Stimulated activated memory B cell treated with anti-CD40 and anti-IgM and Interleukin-4, amounts not matched to agents 10 μg/mL and 1 μg/mL and 100 μg/mL, for 72 hours (primary cell): ENCODE measurements at regions not wholly inside any gene's neighbourhood (a gene's known extent, or its start where the extent isn't known, plus 50 kb on each side); places are given as distances from the start of the nearest gene placed in this dataset.
A peak's percentile ranks its signal among the peaks of the same experiment; 100 is the strongest.

ENCODE experiments used
- ATAC-seq: fragments of 150-1000 bp; cut with Tn5 transposase; 2 replicates; pipeline ENCODE4 v1.10.0; 2021
- H3K27ac Mint-ChIP-seq: one replicate; pipeline ENCODE4 v1.8.0; 2022; ENCODE audit warnings: mild to moderate bottlenecking, mixed read lengths
- H3K27me3 Mint-ChIP-seq: one replicate; pipeline ENCODE4 v1.8.0; 2022; ENCODE audit warnings: mixed read lengths
- H3K36me3 Mint-ChIP-seq: one replicate; pipeline ENCODE4 v1.8.0; 2022; ENCODE audit warnings: mixed read lengths
- H3K4me1 Mint-ChIP-seq: one replicate; pipeline ENCODE4 v1.8.0; 2022; ENCODE audit warnings: mixed read lengths
- H3K4me3 Mint-ChIP-seq: one replicate; pipeline ENCODE4 v1.8.0; 2022; ENCODE audit warnings: mild to moderate bottlenecking, moderate library complexity, mixed read lengths
- H3K9me3 Mint-ChIP-seq: one replicate; pipeline ENCODE4 v1.8.0; 2022; ENCODE audit warnings: mixed read lengths

GRCh38 chr5:159629158-159629557 lies 287.1 kb upstream of the ADRA1B start:
- Mint-ChIP-seq H3K4me3 (no peak overlapping the region), H3K27me3 (no peaks in the 10 kb centered on the region), H3K4me1 (no peaks in the 10 kb centered on the region), H3K36me3 (no peaks in the 10 kb centered on the region), H3K9me3 (peaks cover 11% of the 10 kb centered on the region), H3K27ac (no peak overlapping the region)
- no peak for ATAC-seq

GRCh38 chr5:159630545-159630944 lies 285.7 kb upstream of the ADRA1B start:
- H3K9me3 Mint-ChIP-seq = peaks cover 5% of the 10 kb centered on the region
- no peaks in the 10 kb centered on the region for H3K27me3 Mint-ChIP-seq
- H3K4me1 Mint-ChIP-seq = no peaks in the 10 kb centered on the region
- H3K36me3 Mint-ChIP-seq = no peaks in the 10 kb centered on the region
- no peak overlapping the region for H3K4me3 Mint-ChIP-seq
- H3K27ac Mint-ChIP-seq = no peak overlapping the region
- ATAC-seq = no peak

- H3K27me3 Mint-ChIP-seq = no peaks in the 10 kb centered on the region
- peaks cover 2% of the 10 kb centered on the region for H3K9me3 Mint-ChIP-seq
- H3K4me1 Mint-ChIP-seq = no peaks in the 10 kb centered on the region
- H3K4me3 Mint-ChIP-seq = no peak overlapping the region
- no peak overlapping the region for H3K27ac Mint-ChIP-seq
- H3K36me3 Mint-ChIP-seq = no peaks in the 10 kb centered on the region
- ATAC-seq = no peak
Observed at GRCh38 chr5:159631001-159631400, 285.3 kb upstream of the ADRA1B start.

GRCh38 chr5:159632866-159633265 lies 283.4 kb upstream of the ADRA1B start:
- no peak overlapping the region for H3K27ac Mint-ChIP-seq
- no peaks in the 10 kb centered on the region for H3K27me3 Mint-ChIP-seq
- peaks cover 7% of the 10 kb centered on the region for H3K9me3 Mint-ChIP-seq
- no peaks in the 10 kb centered on the region for H3K4me1 Mint-ChIP-seq
- no peak overlapping the region for H3K4me3 Mint-ChIP-seq
- H3K36me3 Mint-ChIP-seq = peaks cover 6% of the 10 kb centered on the region
- no peak for ATAC-seq

GRCh38 chr5:159638481-159638880 lies 277.8 kb upstream of the ADRA1B start:
- H3K27ac Mint-ChIP-seq = no peak overlapping the region
- ATAC-seq = no peak
- H3K27me3 Mint-ChIP-seq = no peaks in the 10 kb centered on the region
- H3K4me1 Mint-ChIP-seq = no peaks in the 10 kb centered on the region
- H3K4me3 Mint-ChIP-seq = no peak overlapping the region
- peaks cover 6% of the 10 kb centered on the region for H3K36me3 Mint-ChIP-seq
- peaks cover 7% of the 10 kb centered on the region for H3K9me3 Mint-ChIP-seq

- H3K9me3 Mint-ChIP-seq = peaks cover 7% of the 10 kb centered on the region
- peaks cover 6% of the 10 kb centered on the region for H3K36me3 Mint-ChIP-seq
- H3K4me1 Mint-ChIP-seq = no peaks in the 10 kb centered on the region
- H3K4me3 Mint-ChIP-seq = no peak overlapping the region
- no peaks in the 10 kb centered on the region for H3K27me3 Mint-ChIP-seq
- no peak overlapping the region for H3K27ac Mint-ChIP-seq
- no peak for ATAC-seq
Observed at GRCh38 chr5:159638954-159639559, 277.2 kb upstream of the ADRA1B start.

- Mint-ChIP-seq H3K27me3 (no peaks in the 10 kb centered on the region), H3K4me3 (no peak overlapping the region), H3K4me1 (no peaks in the 10 kb centered on the region), H3K9me3 (peaks cover 7% of the 10 kb centered on the region), H3K36me3 (peaks cover 6% of the 10 kb centered on the region), H3K27ac (no peak overlapping the region)
- ATAC-seq = no peak
Observed at GRCh38 chr5:159639590-159639989, 276.7 kb upstream of the ADRA1B start.

- Mint-ChIP-seq H3K36me3 (peaks cover 6% of the 10 kb centered on the region), H3K9me3 (peaks cover 7% of the 10 kb centered on the region), H3K27me3 (no peaks in the 10 kb centered on the region), H3K4me1 (no peaks in the 10 kb centered on the region), H3K27ac (no peak overlapping the region), H3K4me3 (no peak overlapping the region)
- no peak for ATAC-seq
Observed at GRCh38 chr5:159640446-159640845, 275.8 kb upstream of the ADRA1B start.

- Mint-ChIP-seq H3K27ac (no peak overlapping the region), H3K4me3 (no peak overlapping the region), H3K9me3 (peaks cover 7% of the 10 kb centered on the region), H3K27me3 (no peaks in the 10 kb centered on the region), H3K36me3 (peaks cover 6% of the 10 kb centered on the region), H3K4me1 (no peaks in the 10 kb centered on the region)
- ATAC-seq = no peak
Observed at GRCh38 chr5:159640921-159641320, 275.4 kb upstream of the ADRA1B start.

GRCh38 chr5:159641371-159642039 lies 274.8 kb upstream of the ADRA1B start:
- Mint-ChIP-seq H3K4me1 (no peaks in the 10 kb centered on the region), H3K4me3 (no peak overlapping the region), H3K36me3 (peaks cover 6% of the 10 kb centered on the region), H3K9me3 (peaks cover 7% of the 10 kb centered on the region), H3K27ac (no peak overlapping the region), H3K27me3 (no peaks in the 10 kb centered on the region)
- peak; percentile 60 for ATAC-seq

- no peak for ATAC-seq
- Mint-ChIP-seq H3K27me3 (no peaks in the 10 kb centered on the region), H3K27ac (no peak overlapping the region), H3K36me3 (no peaks in the 10 kb centered on the region), H3K4me1 (no peaks in the 10 kb centered on the region), H3K9me3 (peaks cover under 1% of the 10 kb centered on the region), H3K4me3 (no peak overlapping the region)
Observed at GRCh38 chr5:159642379-159642778, 273.9 kb upstream of the ADRA1B start.

- Mint-ChIP-seq H3K27ac (no peak overlapping the region), H3K4me1 (no peaks in the 10 kb centered on the region)
Observed at GRCh38 chr5:159644053-159644452, 272.2 kb upstream of the ADRA1B start.

GRCh38 chr5:159645179-159645846 lies 271.0 kb upstream of the ADRA1B start:
- no peak for ATAC-seq
- Mint-ChIP-seq H3K27me3 (no peaks in the 10 kb centered on the region), H3K9me3 (no peaks in the 10 kb centered on the region), H3K4me3 (no peak overlapping the region), H3K36me3 (no peaks in the 10 kb centered on the region), H3K27ac (no peak overlapping the region), H3K4me1 (no peaks in the 10 kb centered on the region)

More at GRCh38 chr5:159644053-159644452, 272.2 kb upstream of the ADRA1B start:
- Mint-ChIP-seq H3K36me3 (no peaks in the 10 kb centered on the region), H3K27me3 (no peaks in the 10 kb centered on the region), H3K9me3 (no peaks in the 10 kb centered on the region), H3K4me3 (no peak overlapping the region)
- no peak for ATAC-seq

- Mint-ChIP-seq H3K27ac (no peak overlapping the region), H3K4me1 (no peaks in the 10 kb centered on the region), H3K4me3 (no peak overlapping the region), H3K27me3 (no peaks in the 10 kb centered on the region), H3K9me3 (no peaks in the 10 kb centered on the region), H3K36me3 (no peaks in the 10 kb centered on the region)
- no peak for ATAC-seq
Observed at GRCh38 chr5:159650803-159651202, 265.5 kb upstream of the ADRA1B start.

GRCh38 chr5:159655757-159656409 lies 260.4 kb upstream of the ADRA1B start:
- Mint-ChIP-seq H3K4me3 (no peak overlapping the region), H3K9me3 (no peaks in the 10 kb centered on the region), H3K27me3 (no peaks in the 10 kb centered on the region), H3K27ac (no peak overlapping the region), H3K36me3 (no peaks in the 10 kb centered on the region), H3K4me1 (no peaks in the 10 kb centered on the region)
- no peak for ATAC-seq
